A549 (cell line): ENCODE measurements at regions not wholly inside any gene's neighbourhood (a gene's known extent, or its start where the extent isn't known, plus 50 kb on each side); places are given as distances from the start of the nearest gene placed in this dataset.
"Not testable (repeated sequence)": the region's sequence is repeated elsewhere in the genome, so short reads cannot be mapped to it uniquely, and the experiment has no call there.

Experiments used
- ATAC-seq, 2 experiments: fragments of 200-7000 bp in 1 of 2; fragments of >200 bp in 1 of 2; cut with Nextera tagmentation in 1 of 2; cut with Tn5 transposase in 1 of 2; 3 replicates each; pipeline versions ENCODE4 v1.8.0 to v1.9.1; 2018 to 2020; ENCODE audit warnings: mild to moderate bottlenecking in 1 of 2, moderate library complexity in 1 of 2
- CTCF ChIA-PET: fragments of 300-600 bp; sonication (Branson Sonifier 250); formaldehyde crosslinking; extraction: SDS; loops from one replicate; lab custom pipeline; 2021; ENCODE audit warnings: antibody characterized with exemption, inconsistent platforms; lab: Yijun Ruan, JAX
- POLR2A ChIA-PET: fragments of 350-600 bp; formaldehyde crosslinking; extraction: SDS; loops from one replicate; lab custom pipeline; 2021; ENCODE audit warnings: antibody characterized with exemption, inconsistent platforms; lab: Yijun Ruan, JAX
- DNase-seq, 2 experiments: peaks; one replicate each; pipeline versions ENCODE4 v3.0.0 to v3.0.0-alpha.2; 2011 to 2016; ENCODE audit warnings: low read depth in 1 of 2, low spot score in 1 of 2
- FAIRE-seq: peaks from 2 replicates; lab custom pipeline; 2011; peaks lifted over from hg19 to GRCh38; lab: Jason Lieb, UNC
- H3K27ac ChIP-seq, 2 experiments: fragments of >200 bp; sonication (Bioruptor Twin); formaldehyde crosslinking; 3 replicates each; pipeline ENCODE4 v1.5.1; 2016 to 2017
- H3K4me1 ChIP-seq: fragments of >200 bp; sonication (Bioruptor Twin); formaldehyde crosslinking; 3 replicates; pipeline ENCODE4 v1.6.1; 2016
- H3K4me2 ChIP-seq: fragments of >200 bp; sonication (Bioruptor Twin); formaldehyde crosslinking; 3 replicates; pipeline ENCODE4 v1.6.1; 2016
- H3K4me3 ChIP-seq: fragments of >200 bp; sonication (Bioruptor Twin); formaldehyde crosslinking; 3 replicates; pipeline ENCODE4 v1.5.1; 2016
- H3K9me3 ChIP-seq: fragments of >200 bp; sonication (Bioruptor Twin); formaldehyde crosslinking; 3 replicates; pipeline ENCODE4 v1.6.1; 2016
- BHLHE40 ChIP-seq: IDR thresholded peaks from 2 replicates; pipeline ENCODE4 v1.6.1; 2012; ENCODE audit warnings: low read depth, low read length, inconsistent platforms
- CBX2 ChIP-seq: fragments of 200-600 bp; sonication (generic); IDR thresholded peaks from 2 replicates; pipeline ENCODE4 v1.6.1; 2016; ENCODE audit warnings: low read depth, mild to moderate bottlenecking, borderline replicate concordance
- CBX8 ChIP-seq: fragments of 200-600 bp; sonication (generic); IDR thresholded peaks from 2 replicates; pipeline ENCODE4 v1.6.1; 2016
- CHD4 ChIP-seq: fragments of 200-600 bp; sonication (generic); IDR thresholded peaks from 2 replicates; pipeline ENCODE4 v1.6.1; 2016; ENCODE audit warnings: antibody characterized with exemption, mild to moderate bottlenecking, borderline replicate concordance
- EHF ChIP-seq: fragments of 250-450 bp; sonication (Bioruptor Pico); IDR thresholded peaks from 2 replicates; pipeline ENCODE4 v1.5.0; 2020; ENCODE audit warnings: mild to moderate bottlenecking
- EHMT2 ChIP-seq: fragments of 200-600 bp; sonication (generic); IDR thresholded peaks from 2 replicates; pipeline ENCODE4 v1.6.1; 2016; ENCODE audit warnings: antibody characterized with exemption, low read depth, mild to moderate bottlenecking, moderate library complexity
- ESRRA ChIP-seq: fragments of 150-350 bp; IDR thresholded peaks from 2 replicates; pipeline ENCODE4 v1.6.1; 2014; ENCODE audit warnings: mild to moderate bottlenecking, low read length, borderline replicate concordance
- FOSB ChIP-seq: fragments of 250-450 bp; sonication (Bioruptor Pico); IDR thresholded peaks from 2 replicates; pipeline ENCODE4 v1.5.0; 2020; ENCODE audit warnings: mild to moderate bottlenecking, moderate library complexity
- FOSL2 ChIP-seq, 2 experiments: fragments of 450-650 bp in 1 of 2; fragments of >200 bp in 1 of 2; sonication (Bioruptor Twin) in 1 of 2; formaldehyde crosslinking; IDR thresholded peaks; 2 replicates each; pipeline versions ENCODE4 v1.5.0 to v1.6.1; 2016 to 2020; ENCODE audit warnings: mild to moderate bottlenecking in 1 of 2, moderate library complexity in 1 of 2
- HEYL ChIP-seq: fragments of 250-450 bp; sonication (Bioruptor Pico); IDR thresholded peaks from 2 replicates; pipeline ENCODE4 v1.8.0; 2021; ENCODE audit warnings: mild to moderate bottlenecking, moderate library complexity
- HOXB13 ChIP-seq: fragments of 250-450 bp; sonication (Bioruptor Pico); IDR thresholded peaks from 2 replicates; pipeline ENCODE4 v1.5.0; 2020; ENCODE audit warnings: low read depth, mild to moderate bottlenecking, moderate library complexity
- JUNB ChIP-seq: fragments of >200 bp; sonication (Bioruptor Twin); formaldehyde crosslinking; IDR thresholded peaks from 2 replicates; pipeline ENCODE4 v1.6.1; 2016
- MAZ ChIP-seq: fragments of 150-350 bp; IDR thresholded peaks from 2 replicates; pipeline ENCODE4 v1.6.1; 2014; ENCODE audit warnings: antibody characterized with exemption, low read depth, low read length, borderline replicate concordance
- NPAS2 ChIP-seq: fragments of 250-450 bp; sonication (Bioruptor Pico); IDR thresholded peaks from 2 replicates; pipeline ENCODE4 v1.8.0; 2022; ENCODE audit warnings: mild to moderate bottlenecking, moderate library complexity, borderline replicate concordance
- NR3C1 ChIP-seq: fragments of >200 bp; sonication (Bioruptor Twin); formaldehyde crosslinking; IDR thresholded peaks from 3 replicates; pipeline ENCODE4 v1.6.1; 2017
- RNF2 ChIP-seq: fragments of 200-600 bp; sonication (generic); IDR thresholded peaks from 2 replicates; pipeline ENCODE4 v1.6.1; 2016; ENCODE audit warnings: low read depth, mild to moderate bottlenecking, antibody characterized with exemption, moderate library complexity, borderline replicate concordance
- SMC3 ChIP-seq: fragments of >200 bp; sonication (Bioruptor Twin); formaldehyde crosslinking; IDR thresholded peaks from 3 replicates; pipeline ENCODE4 v1.6.1; 2018; ENCODE audit warnings: inconsistent platforms
- TP53 ChIP-seq: fragments of 250-450 bp; sonication (Bioruptor Pico); IDR thresholded peaks from 2 replicates; pipeline ENCODE4 v1.5.0; 2021; ENCODE audit warnings: mild to moderate bottlenecking, moderate library complexity
- ZC3H11A ChIP-seq: fragments of 450-650 bp; IDR thresholded peaks from 2 replicates; pipeline ENCODE4 v1.6.1; 2014; ENCODE audit warnings: antibody characterized with exemption, mild to moderate bottlenecking
- ZFP36 ChIP-seq: fragments of 450-650 bp; IDR thresholded peaks from 2 replicates; pipeline ENCODE4 v1.6.1; 2014; ENCODE audit warnings: borderline replicate concordance; ENCODE audit not compliant: partially characterized antibody
- WGBS: methylation state at CpG from one replicate; pipeline ENCODE4 v1.1.6; 2017; ENCODE audit errors: missing lambda C conversion rate; 5-methylcytosine and 5-hydroxymethylcytosine counted together
- TF ChIP-seq, protein P1 (sequence below): fragments of >200 bp; sonication (Bioruptor Twin); formaldehyde crosslinking; IDR thresholded peaks from 3 replicates; pipeline ENCODE4 v1.6.1; 2016
- TF ChIP-seq, protein P2 (sequence below): fragments of 450-650 bp; IDR thresholded peaks from 2 replicates; pipeline ENCODE4 v1.6.1; 2014; ENCODE audit warnings: antibody characterized with exemption
- TF ChIP-seq, protein P3 (sequence below): IDR thresholded peaks from 2 replicates; pipeline ENCODE4 v1.6.1; 2012

DNA sequence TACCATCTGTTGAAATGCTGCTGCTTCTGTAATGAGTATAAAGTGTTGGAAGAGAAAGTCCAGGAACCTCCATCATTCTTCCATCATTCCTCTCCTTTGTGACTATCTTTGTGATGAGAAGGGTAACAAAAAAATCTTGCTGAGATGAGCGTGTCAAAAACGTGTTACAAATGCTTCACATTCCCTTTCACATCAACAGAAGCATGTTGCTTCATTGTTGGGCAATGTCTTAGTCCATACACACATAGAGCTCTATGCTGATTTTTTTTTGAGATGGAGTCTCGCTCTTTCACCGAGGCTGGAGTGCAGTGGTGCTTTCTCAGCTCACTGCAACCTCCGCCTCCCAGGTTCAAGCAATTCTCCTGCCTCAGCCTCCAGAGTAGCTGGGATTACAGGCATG is 114.1 kb upstream of the ESR1 start (continued):
- TF ChIP-seq BHLHE40 (no peak), HOXB13 (CRISPR knock-in tag) (no peak), NPAS2 (CRISPR knock-in tag) (no peak)

DNA sequence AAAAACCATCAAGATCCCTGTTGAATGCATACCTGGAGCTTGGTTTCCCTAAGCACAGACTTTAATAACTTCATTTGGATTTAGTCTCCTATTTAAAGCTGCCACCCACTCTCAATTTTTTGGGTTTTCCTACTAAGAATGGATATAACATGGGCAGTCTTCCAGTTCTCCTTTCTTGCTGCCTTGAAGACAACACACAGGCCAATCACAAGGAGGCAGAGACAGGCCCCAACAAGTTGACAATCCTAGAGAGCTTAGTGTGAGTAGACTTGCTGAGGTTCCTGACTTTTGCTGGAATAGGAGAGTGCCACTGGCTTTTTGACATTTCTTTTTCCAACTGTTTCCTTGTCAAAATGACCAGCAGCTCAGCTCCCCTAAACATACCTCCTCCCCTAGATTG is 112.3 kb upstream of the ESR1 start:
- FAIRE-seq (no peak), ATAC-seq (no peak), DNase-seq (no peak)
- ChIA-PET CTCF (interaction anchor here (1.3 kb wide), 1 partner anchor 70 kb away, joined by 4 read pairs; no protein-coding TSS in a partner anchor), POLR2A (no interaction called here)
- H3K9me3 ChIP-seq: no peaks in the 10 kb centered on the region
- no peak overlapping the region for H3K4me2 ChIP-seq
- H3K4me1 ChIP-seq: no peaks in the 10 kb centered on the region
- TF ChIP-seq HEYL (CRISPR knock-in tag) (no peak), FOSL2 (IDR thresholded peaks at IDR 0.05) (no peak), FOSL2 (CRISPR knock-in tag; IDR thresholded peaks at IDR 0.05) (no peak), ESRRA (no peak), TP53 (no peak), MAZ (no peak), JUNB (no peak), CHD4 (no peak), CBX8 (no peak), FOSB (CRISPR knock-in tag) (no peak), EHF (no peak)
- TF ChIP-seq, protein P1, sequence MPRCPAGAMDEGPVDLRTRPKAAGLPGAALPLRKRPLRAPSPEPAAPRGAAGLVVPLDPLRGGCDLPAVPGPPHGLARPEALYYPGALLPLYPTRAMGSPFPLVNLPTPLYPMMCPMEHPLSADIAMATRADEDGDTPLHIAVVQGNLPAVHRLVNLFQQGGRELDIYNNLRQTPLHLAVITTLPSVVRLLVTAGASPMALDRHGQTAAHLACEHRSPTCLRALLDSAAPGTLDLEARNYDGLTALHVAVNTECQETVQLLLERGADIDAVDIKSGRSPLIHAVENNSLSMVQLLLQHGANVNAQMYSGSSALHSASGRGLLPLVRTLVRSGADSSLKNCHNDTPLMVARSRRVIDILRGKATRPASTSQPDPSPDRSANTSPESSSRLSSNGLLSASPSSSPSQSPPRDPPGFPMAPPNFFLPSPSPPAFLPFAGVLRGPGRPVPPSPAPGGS: no peak
- no peak overlapping the region for H3K27ac ChIP-seq
- H3K4me3 ChIP-seq: no peak overlapping the region

DNA sequence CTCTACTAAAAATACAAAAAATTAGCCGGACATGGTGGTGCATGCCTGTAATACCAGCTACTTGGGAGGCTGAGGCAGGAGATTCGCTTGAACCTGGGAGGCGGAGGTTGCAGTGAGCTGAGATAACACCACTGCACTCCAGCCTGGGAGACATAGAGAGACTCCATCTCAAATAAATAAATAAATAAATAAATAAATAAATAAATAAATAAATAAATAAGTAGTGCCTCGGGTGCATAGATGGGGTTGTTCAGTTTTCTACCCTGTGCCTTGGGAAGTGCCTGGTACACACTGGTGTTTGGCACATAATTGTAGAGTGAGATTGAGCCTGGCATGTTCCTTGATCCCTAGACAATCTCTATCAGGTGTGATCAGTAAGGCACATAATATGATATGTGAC is 111.2 kb upstream of the ESR1 start:
- H3K4me2 ChIP-seq, H3K9me3 ChIP-seq, FAIRE-seq, H3K4me3 ChIP-seq, DNase-seq, ATAC-seq, POLR2A ChIA-PET, H3K4me1 ChIP-seq, H3K27ac ChIP-seq: not testable (repeated sequence)
- CTCF ChIA-PET: interaction anchor here (1.3 kb wide), 1 partner anchor 69 kb away, joined by 4 read pairs; no protein-coding TSS in a partner anchor
- TF ChIP-seq ZC3H11A: peak; percentile 59
- 34% methylated on average over 4 of the region's 4 CpGs for WGBS

DNA sequence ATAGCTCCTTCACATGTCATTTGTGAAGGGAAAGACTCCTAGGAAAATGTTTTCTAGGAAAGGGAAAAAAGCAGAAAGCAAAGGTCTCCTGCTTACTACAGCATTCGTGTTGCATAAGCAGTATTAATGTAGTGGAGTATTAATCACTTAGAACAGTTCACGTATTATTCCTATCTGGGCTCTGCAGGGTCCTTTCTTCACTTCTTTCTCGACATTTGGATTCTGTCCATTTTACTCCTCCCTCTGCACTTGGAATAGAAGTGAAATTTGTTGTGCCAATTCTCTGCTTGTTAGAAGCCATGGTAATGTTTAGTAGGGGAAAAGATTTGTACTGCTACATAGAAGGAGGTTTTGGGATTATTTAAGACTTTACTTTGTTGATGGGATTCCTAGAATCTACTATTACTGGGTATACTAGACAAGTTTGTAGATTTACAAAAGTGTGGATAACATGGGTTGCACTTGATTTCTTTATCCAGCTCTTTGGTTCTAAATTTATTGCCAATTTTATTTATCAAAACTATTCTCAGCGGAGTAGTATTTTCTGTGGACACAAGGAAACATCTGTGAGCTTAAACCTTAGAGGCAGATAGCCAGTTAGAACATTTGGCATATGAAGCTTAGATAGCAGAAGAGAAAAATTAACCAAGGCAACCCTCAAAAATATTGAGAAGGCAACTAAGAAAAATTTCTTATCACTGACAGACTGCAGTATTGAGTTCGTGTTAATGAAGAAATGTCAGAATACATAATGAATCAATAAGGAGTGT is 108.4 kb upstream of the ESR1 start:
- H3K4me2 ChIP-seq: no peak overlapping the region
- POLR2A ChIA-PET: no interaction called here
- no peaks in the 10 kb centered on the region for H3K4me1 ChIP-seq
- DNase-seq (no peak), ATAC-seq (no peak)
- H3K9me3 ChIP-seq: no peaks in the 10 kb centered on the region
- no peak overlapping the region for H3K4me3 ChIP-seq
- TF ChIP-seq NR3C1: no peak
- TF ChIP-seq, protein P2, sequence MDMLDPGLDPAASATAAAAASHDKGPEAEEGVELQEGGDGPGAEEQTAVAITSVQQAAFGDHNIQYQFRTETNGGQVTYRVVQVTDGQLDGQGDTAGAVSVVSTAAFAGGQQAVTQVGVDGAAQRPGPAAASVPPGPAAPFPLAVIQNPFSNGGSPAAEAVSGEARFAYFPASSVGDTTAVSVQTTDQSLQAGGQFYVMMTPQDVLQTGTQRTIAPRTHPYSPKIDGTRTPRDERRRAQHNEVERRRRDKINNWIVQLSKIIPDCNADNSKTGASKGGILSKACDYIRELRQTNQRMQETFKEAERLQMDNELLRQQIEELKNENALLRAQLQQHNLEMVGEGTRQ: no peak
- TF ChIP-seq, protein P1: no peak
- TF ChIP-seq, protein P3, sequence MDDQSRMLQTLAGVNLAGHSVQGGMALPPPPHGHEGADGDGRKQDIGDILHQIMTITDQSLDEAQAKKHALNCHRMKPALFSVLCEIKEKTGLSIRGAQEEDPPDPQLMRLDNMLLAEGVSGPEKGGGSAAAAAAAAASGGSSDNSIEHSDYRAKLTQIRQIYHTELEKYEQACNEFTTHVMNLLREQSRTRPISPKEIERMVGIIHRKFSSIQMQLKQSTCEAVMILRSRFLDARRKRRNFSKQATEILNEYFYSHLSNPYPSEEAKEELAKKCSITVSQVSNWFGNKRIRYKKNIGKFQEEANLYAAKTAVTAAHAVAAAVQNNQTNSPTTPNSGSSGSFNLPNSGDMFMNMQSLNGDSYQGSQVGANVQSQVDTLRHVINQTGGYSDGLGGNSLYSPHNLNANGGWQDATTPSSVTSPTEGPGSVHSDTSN: no peak
- no peak for TF ChIP-seq SMC3
- TF ChIP-seq ZFP36: no peak
- TF ChIP-seq RNF2: no peak
- TF ChIP-seq EHMT2: no peak
- TF ChIP-seq CBX2: no peak
- TF ChIP-seq FOSL2 (IDR thresholded peaks at IDR 0.05): no peak
- no peak for TF ChIP-seq FOSL2 (CRISPR knock-in tag; IDR thresholded peaks at IDR 0.05)
- TF ChIP-seq, all 56 proteins: peak for 0
- no peak for FAIRE-seq
- no peak overlapping the region for H3K27ac ChIP-seq
- WGBS: 24% methylated on average over 5 of the region's 5 CpGs
- CTCF ChIA-PET: interaction anchor here (1.3 kb wide), 1 partner anchor 38 kb away, joined by 4 read pairs; no protein-coding TSS in a partner anchor
